ENCODE measurements at regions not wholly inside any gene's neighbourhood (a gene's known extent, or its start where the extent isn't known, plus 50 kb on each side); places are given as distances from the start of the nearest gene placed in this dataset.
"Not testable (repeated sequence)": the region's sequence is repeated elsewhere in the genome, so short reads cannot be mapped to it uniquely, and the experiment has no call there.

- DNase-seq (ENCODE audit: low read depth): not testable (repeated sequence)
Measured at GRCh38 chr9:87041553-87042235, 94.4 kb upstream of the GAS1 start.

- DNase-seq (ENCODE audit: low read depth): not testable (repeated sequence)
Measured at GRCh38 chr9:87049929-87050608, 102.8 kb upstream of the GAS1 start.

GRCh38 chr9:87054999-87055686, 107.8 kb upstream of the GAS1 start:
- no peak for DNase-seq (ENCODE audit: low read depth)

- DNase-seq (ENCODE audit: low read depth): no peak
Measured at GRCh38 chr9:87059772-87060171, 112.5 kb upstream of the GAS1 start.

- no peak for DNase-seq (ENCODE audit: low read depth)
Measured at GRCh38 chr9:87062746-87063145, 115.4 kb upstream of the GAS1 start.

- DNase-seq (ENCODE audit: low read depth): no peak
Measured at GRCh38 chr9:87063246-87063645, 115.9 kb upstream of the GAS1 start.

GRCh38 chr9:87063871-87064270, 116.6 kb upstream of the GAS1 start:
- DNase-seq (ENCODE audit: low read depth): peak; percentile 54

GRCh38 chr9:87064311-87064710, 117.0 kb upstream of the GAS1 start:
- DNase-seq (ENCODE audit: low read depth): no peak

GRCh38 chr9:87065981-87066380, 118.7 kb upstream of the GAS1 start:
- no peak for DNase-seq (ENCODE audit: low read depth)

GRCh38 chr9:87067426-87067825, 120.1 kb upstream of the GAS1 start:
- DNase-seq (ENCODE audit: low read depth): no peak

GRCh38 chr9:87068177-87068840, 121.0 kb upstream of the GAS1 start:
- DNase-seq (ENCODE audit: low read depth): no peak

GRCh38 chr9:87069690-87070089, 122.4 kb upstream of the GAS1 start:
- no peak for DNase-seq (ENCODE audit: low read depth)

GRCh38 chr9:87070336-87070735, 123.0 kb upstream of the GAS1 start:
- no peak for DNase-seq (ENCODE audit: low read depth)

- no peak for DNase-seq (ENCODE audit: low read depth)
Measured at GRCh38 chr9:87071473-87071872, 124.2 kb upstream of the GAS1 start.

GRCh38 chr9:87073692-87074091, 126.4 kb upstream of the GAS1 start:
- DNase-seq (ENCODE audit: low read depth): no peak

GRCh38 chr9:87075537-87075936, 128.2 kb upstream of the GAS1 start:
- DNase-seq (ENCODE audit: low read depth): no peak

GRCh38 chr9:87076825-87077224, 129.5 kb upstream of the GAS1 start:
- DNase-seq (ENCODE audit: low read depth): no peak

- DNase-seq (ENCODE audit: low read depth): no peak
Measured at GRCh38 chr9:87077986-87078385, 130.7 kb upstream of the GAS1 start.

- DNase-seq (ENCODE audit: low read depth): no peak
Measured at GRCh38 chr9:87080512-87081264, 133.4 kb upstream of the GAS1 start.

- DNase-seq (ENCODE audit: low read depth): no peak
Measured at GRCh38 chr9:87081503-87081902, 134.2 kb upstream of the GAS1 start.

- DNase-seq (ENCODE audit: low read depth): no peak
Measured at GRCh38 chr9:87083986-87084385, 136.7 kb upstream of the GAS1 start.

GRCh38 chr9:87084407-87084806, 137.1 kb upstream of the GAS1 start:
- no peak for DNase-seq (ENCODE audit: low read depth)
